ENCODE measurements at regions not wholly inside any gene's neighbourhood (a gene's known extent, or its start where the extent isn't known, plus 50 kb on each side); places are given as distances from the start of the nearest gene placed in this dataset.

- TF ChIP-seq CTCF (IDR thresholded peaks at IDR 0.05) (no peak), EZH2 (IDR thresholded peaks at IDR 0.05) (no peak), EZH2phosphoT487 (IDR thresholded peaks at IDR 0.05) (no peak)
These were observed 1505.2 kb upstream of the CDH9 start for GRCh38 chr5:28543473-28544098.
